Activated T-helper 2 cell treated with anti-CD3 and anti-CD28 coated beads, Interferon-gamma antibody, Interleukin-2, Interleukin-4, amounts not matched to agents 10 μg/mL and 5 μg/mL and 100 μg/mL, durations not matched to agents 14 hours and 24 hours and 36 hours (primary cell): ENCODE measurements at regions not wholly inside any gene's neighbourhood (a gene's known extent, or its start where the extent isn't known, plus 50 kb on each side); places are given as distances from the start of the nearest gene placed in this dataset.

Experiments
- DNase-seq: peaks from one replicate; pipeline ENCODE4 v3.0.0; 2021; ENCODE audit warnings: low spot score
- H3K27ac Mint-ChIP-seq: one replicate; pipeline ENCODE4 v1.8.0; 2021; ENCODE audit warnings: mixed read lengths
- H3K27me3 Mint-ChIP-seq: one replicate; pipeline ENCODE4 v1.8.0; 2021; ENCODE audit warnings: low read depth, mixed read lengths
- H3K36me3 Mint-ChIP-seq: one replicate; pipeline ENCODE4 v1.8.0; 2021; ENCODE audit warnings: low read depth, mixed read lengths
- H3K4me1 Mint-ChIP-seq: one replicate; pipeline ENCODE4 v1.8.0; 2021; ENCODE audit warnings: low read depth, mixed read lengths
- H3K4me3 Mint-ChIP-seq: one replicate; pipeline ENCODE4 v1.8.0; 2021; ENCODE audit warnings: low read depth, mild to moderate bottlenecking, moderate library complexity, mixed read lengths
- H3K9me3 Mint-ChIP-seq: one replicate; pipeline ENCODE4 v1.8.0; 2021; ENCODE audit warnings: mixed read lengths
- intact Hi-C: fragments of 100-400 bp; cut with micrococcal nuclease; formaldehyde crosslinking; loops from one replicate; pipeline ENCODE4 v1.15.1; 2023

GRCh38 chr3:117217760-117218316 is 508.3 kb downstream of the TUSC7 start:
- H3K9me3 Mint-ChIP-seq = peaks cover 5% of the 10 kb centered on the region
- no peaks in the 10 kb centered on the region for H3K27me3 Mint-ChIP-seq
- DNase-seq = no peak
- no peaks in the 10 kb centered on the region for H3K36me3 Mint-ChIP-seq
- H3K4me3 Mint-ChIP-seq = no peak overlapping the region
- intact Hi-C loops = no loop called here
- H3K4me1 Mint-ChIP-seq = no peaks in the 10 kb centered on the region
- no peak overlapping the region for H3K27ac Mint-ChIP-seq

DNA sequence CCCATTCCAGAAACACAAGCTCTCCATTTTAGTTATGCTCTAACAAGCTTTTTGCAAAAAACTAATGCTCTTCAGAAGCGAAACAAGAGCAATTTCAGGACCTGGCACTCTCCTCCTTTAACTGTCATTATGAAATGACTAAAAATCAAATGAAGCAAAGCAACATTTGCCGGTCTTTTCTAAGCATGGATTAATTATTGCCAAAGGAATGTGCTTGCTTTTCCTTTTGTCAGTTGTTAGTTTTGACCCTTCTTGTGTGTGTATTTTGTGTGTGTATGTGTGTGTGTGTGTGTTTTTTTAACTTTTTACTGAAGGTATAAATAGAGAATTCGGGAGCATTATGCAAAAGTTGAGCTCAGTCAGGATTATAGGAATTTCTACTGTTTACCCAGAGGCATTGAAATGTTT is 509.1 kb downstream of the TUSC7 start:
- no peak for DNase-seq
- H3K9me3 Mint-ChIP-seq = peaks cover 3% of the 10 kb centered on the region
- H3K27ac Mint-ChIP-seq = no peak overlapping the region
- H3K27me3 Mint-ChIP-seq = no peaks in the 10 kb centered on the region
- H3K36me3 Mint-ChIP-seq = no peaks in the 10 kb centered on the region
- H3K4me3 Mint-ChIP-seq = no peak overlapping the region
- intact Hi-C loops = no loop called here
- no peaks in the 10 kb centered on the region for H3K4me1 Mint-ChIP-seq

- no peak for DNase-seq
- H3K27me3 Mint-ChIP-seq = no peaks in the 10 kb centered on the region
- no peak overlapping the region for H3K4me3 Mint-ChIP-seq
- H3K36me3 Mint-ChIP-seq = no peaks in the 10 kb centered on the region
- intact Hi-C loops = no loop called here
- no peak overlapping the region for H3K27ac Mint-ChIP-seq
- peaks cover 3% of the 10 kb centered on the region for H3K9me3 Mint-ChIP-seq
- no peaks in the 10 kb centered on the region for H3K4me1 Mint-ChIP-seq
Observed at GRCh38 chr3:117219296-117219695, 509.7 kb downstream of the TUSC7 start.

GRCh38 chr3:117226932-117227331 is 517.4 kb downstream of the TUSC7 start:
- Mint-ChIP-seq H3K27me3 (no peaks in the 10 kb centered on the region), H3K9me3 (peaks cover 7% of the 10 kb centered on the region), H3K36me3 (no peaks in the 10 kb centered on the region), H3K27ac (no peak overlapping the region), H3K4me1 (no peaks in the 10 kb centered on the region), H3K4me3 (no peak overlapping the region)
- DNase-seq = no peak
- intact Hi-C loops = no loop called here

DNA sequence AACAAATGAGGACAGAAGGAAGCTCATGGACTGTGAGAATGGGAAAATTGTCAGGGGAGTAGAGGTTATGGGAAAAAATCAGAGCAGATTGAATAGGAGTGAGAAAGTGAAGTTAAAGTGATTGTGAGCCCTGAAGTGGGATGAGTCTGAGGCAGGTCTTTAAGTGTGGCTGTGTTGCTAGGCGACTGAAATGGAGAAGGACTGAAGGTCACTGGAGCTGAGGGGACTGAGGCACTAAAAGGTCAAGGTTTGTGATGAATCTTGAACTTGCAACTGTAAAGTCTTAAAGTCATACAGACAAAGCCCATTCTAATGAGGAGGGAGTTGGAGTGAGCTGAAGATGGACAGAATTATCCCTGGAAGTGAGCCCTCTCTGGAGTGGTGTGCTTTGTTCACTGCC is 518.9 kb downstream of the TUSC7 start:
- Mint-ChIP-seq H3K36me3 (no peaks in the 10 kb centered on the region), H3K27me3 (no peaks in the 10 kb centered on the region), H3K27ac (no peak overlapping the region), H3K4me1 (no peaks in the 10 kb centered on the region), H3K4me3 (no peak overlapping the region), H3K9me3 (peaks cover 7% of the 10 kb centered on the region)
- DNase-seq = no peak
- intact Hi-C loops = no loop called here

- intact Hi-C loops = no loop called here
- Mint-ChIP-seq H3K4me1 (no peaks in the 10 kb centered on the region), H3K36me3 (no peaks in the 10 kb centered on the region), H3K27me3 (no peaks in the 10 kb centered on the region), H3K27ac (no peak overlapping the region), H3K4me3 (no peak overlapping the region), H3K9me3 (peaks cover 7% of the 10 kb centered on the region)
- DNase-seq = no peak
Observed at GRCh38 chr3:117230924-117231323, 521.3 kb downstream of the TUSC7 start.

- Mint-ChIP-seq H3K27me3 (no peaks in the 10 kb centered on the region), H3K4me3 (no peak overlapping the region)
- intact Hi-C loops = no loop called here
Observed at GRCh38 chr3:117234331-117234730, 524.8 kb downstream of the TUSC7 start.

GRCh38 chr3:117235304-117235703 is 525.7 kb downstream of the TUSC7 start:
- Mint-ChIP-seq H3K9me3 (peaks cover 3% of the 10 kb centered on the region), H3K4me3 (no peak overlapping the region), H3K4me1 (no peaks in the 10 kb centered on the region), H3K27me3 (no peaks in the 10 kb centered on the region), H3K27ac (no peak overlapping the region), H3K36me3 (no peaks in the 10 kb centered on the region)
- DNase-seq = no peak
- intact Hi-C loops = no loop called here

More at GRCh38 chr3:117234331-117234730, 524.8 kb downstream of the TUSC7 start:
- Mint-ChIP-seq H3K4me1 (no peaks in the 10 kb centered on the region), H3K27ac (no peak overlapping the region), H3K9me3 (peaks cover 7% of the 10 kb centered on the region), H3K36me3 (no peaks in the 10 kb centered on the region)
- no peak for DNase-seq

DNA sequence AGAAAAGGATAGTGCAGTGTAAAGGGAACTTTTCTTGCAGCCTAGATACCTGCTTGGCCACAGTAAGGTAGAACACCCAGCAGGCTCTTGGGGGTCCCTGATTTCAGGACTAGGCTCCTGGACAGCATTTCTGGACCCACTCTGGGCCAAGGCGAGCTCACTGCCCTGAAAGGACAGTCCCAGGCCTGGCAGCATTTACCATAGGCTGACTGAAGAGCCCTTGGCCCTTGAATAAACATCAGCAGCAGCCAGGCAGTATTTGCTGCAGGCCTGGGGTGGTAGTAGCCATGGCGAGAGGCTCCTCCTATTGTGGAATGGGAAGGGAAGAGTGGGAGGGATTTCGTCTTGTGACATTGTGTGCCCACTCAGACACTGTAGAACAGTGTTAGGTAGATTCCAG is 529.2 kb downstream of the TUSC7 start:
- intact Hi-C loops = no loop called here
- H3K27ac Mint-ChIP-seq = no peak overlapping the region
- no peaks in the 10 kb centered on the region for H3K36me3 Mint-ChIP-seq
- no peaks in the 10 kb centered on the region for H3K27me3 Mint-ChIP-seq
- no peaks in the 10 kb centered on the region for H3K4me1 Mint-ChIP-seq
- H3K9me3 Mint-ChIP-seq = no peaks in the 10 kb centered on the region
- DNase-seq = no peak
- H3K4me3 Mint-ChIP-seq = no peak overlapping the region

DNA sequence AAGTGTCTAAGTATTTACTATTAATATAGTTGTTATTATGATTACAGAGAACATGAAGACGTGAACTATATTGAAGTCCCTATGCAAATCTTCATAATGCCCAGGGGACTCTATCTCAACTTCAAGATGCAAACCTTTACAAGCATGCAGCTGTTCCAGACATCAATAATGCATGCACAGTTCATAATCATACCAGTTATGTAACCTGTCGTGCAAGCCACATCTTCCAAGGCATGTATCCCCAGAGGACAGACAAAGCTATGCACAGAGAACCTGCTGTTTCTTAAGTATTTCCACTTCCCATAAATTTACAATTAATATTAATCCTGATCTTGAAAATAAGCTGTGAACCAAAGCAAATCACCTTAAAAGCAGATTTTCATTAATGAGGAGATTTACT is 534.1 kb downstream of the TUSC7 start:
- intact Hi-C loops = no loop called here
- no peaks in the 10 kb centered on the region for H3K36me3 Mint-ChIP-seq
- H3K27ac Mint-ChIP-seq = no peak overlapping the region
- DNase-seq = no peak
- no peak overlapping the region for H3K4me3 Mint-ChIP-seq
- no peaks in the 10 kb centered on the region for H3K4me1 Mint-ChIP-seq
- no peaks in the 10 kb centered on the region for H3K9me3 Mint-ChIP-seq
- H3K27me3 Mint-ChIP-seq = no peaks in the 10 kb centered on the region

DNA sequence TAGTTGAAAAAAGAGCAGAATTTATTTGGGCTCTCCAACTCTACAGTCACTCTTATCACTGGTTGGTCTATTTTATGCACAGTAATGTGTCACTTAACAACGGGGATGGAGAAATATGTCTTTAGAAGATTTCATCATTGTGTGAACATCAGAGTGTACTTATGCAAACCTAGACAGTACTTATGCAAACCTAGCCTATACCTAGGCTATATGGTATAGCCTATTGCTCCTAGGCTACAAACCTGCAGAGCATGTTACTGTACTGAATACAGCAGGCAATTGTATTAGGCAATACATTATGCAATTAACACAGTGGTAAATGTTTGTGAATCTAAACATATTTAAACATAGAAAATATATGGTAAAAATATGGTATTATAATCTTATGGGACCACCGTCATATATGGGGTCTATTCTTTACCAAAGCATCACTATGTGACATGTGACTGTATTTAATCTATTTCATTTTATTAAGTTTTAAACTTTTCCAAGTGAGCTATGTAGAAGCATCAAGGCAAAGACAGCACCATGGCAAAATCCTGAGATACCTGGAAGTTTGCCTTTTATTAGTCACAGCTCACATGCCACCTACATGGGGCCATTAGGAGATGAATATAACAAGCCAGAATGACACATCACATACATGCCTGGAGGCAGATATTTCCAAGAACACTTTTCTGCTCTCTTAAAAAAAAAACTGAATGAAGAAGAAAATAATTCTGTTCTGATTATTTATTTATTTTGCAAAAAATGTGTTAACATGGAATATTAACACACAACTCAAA is 537.4 kb downstream of the TUSC7 start:
- Mint-ChIP-seq H3K4me3 (no peak overlapping the region), H3K4me1 (no peaks in the 10 kb centered on the region), H3K27ac (no peak overlapping the region), H3K9me3 (no peaks in the 10 kb centered on the region), H3K27me3 (no peaks in the 10 kb centered on the region), H3K36me3 (no peaks in the 10 kb centered on the region)
- DNase-seq = no peak
- intact Hi-C loops = no loop called here

- DNase-seq = no peak
- no peaks in the 10 kb centered on the region for H3K36me3 Mint-ChIP-seq
- H3K9me3 Mint-ChIP-seq = peaks cover 3% of the 10 kb centered on the region
- no peak overlapping the region for H3K4me3 Mint-ChIP-seq
- H3K27ac Mint-ChIP-seq = no peak overlapping the region
- no peaks in the 10 kb centered on the region for H3K27me3 Mint-ChIP-seq
- intact Hi-C loops = no loop called here
- no peaks in the 10 kb centered on the region for H3K4me1 Mint-ChIP-seq
Observed at GRCh38 chr3:117248153-117248552, 538.6 kb downstream of the TUSC7 start.

DNA sequence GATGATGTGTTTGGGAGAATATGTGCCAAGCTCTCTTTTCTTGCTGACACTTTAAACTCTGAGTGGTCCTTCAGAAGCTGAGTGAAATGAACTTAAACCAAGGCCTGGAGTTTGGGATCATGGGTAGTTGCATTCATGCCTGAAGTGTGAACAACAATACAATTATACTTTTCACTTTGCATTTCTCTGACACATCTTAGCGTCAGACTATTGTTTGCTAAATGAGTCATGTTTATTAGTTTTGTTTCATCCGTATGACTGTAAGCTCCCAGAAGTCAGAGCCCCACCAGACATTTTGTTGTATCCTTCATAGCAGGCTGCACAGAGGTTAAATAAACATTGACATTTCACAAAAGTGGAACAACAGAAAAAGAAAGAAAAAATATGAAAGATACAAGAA is 542.6 kb downstream of the TUSC7 start:
- no peaks in the 10 kb centered on the region for H3K4me1 Mint-ChIP-seq
- intact Hi-C loops = no loop called here
- H3K27ac Mint-ChIP-seq = no peak overlapping the region
- H3K27me3 Mint-ChIP-seq = no peaks in the 10 kb centered on the region
- H3K9me3 Mint-ChIP-seq = peaks cover 3% of the 10 kb centered on the region
- H3K36me3 Mint-ChIP-seq = no peaks in the 10 kb centered on the region
- DNase-seq = no peak
- no peak overlapping the region for H3K4me3 Mint-ChIP-seq
